Pulmonary artery endothelial cell (primary cell): ENCODE measurements at regions not wholly inside any gene's neighbourhood (a gene's known extent, or its start where the extent isn't known, plus 50 kb on each side); places are given as distances from the start of the nearest gene placed in this dataset.
"Not testable (repeated sequence)": the region's sequence is repeated elsewhere in the genome, so short reads cannot be mapped to it uniquely, and the experiment has no call there.

Source experiments
- DNase-seq: peaks from one replicate; pipeline ENCODE4 v3.0.0-alpha.2; 2011; ENCODE audit warnings: low read depth, low spot score

GRCh38 chr5:122599000-122599399 lies 175.9 kb upstream of the SNX2 start:
- DNase-seq = no peak

GRCh38 chr5:122600924-122601323 lies 174.0 kb upstream of the SNX2 start:
- no peak for DNase-seq

- DNase-seq = no peak
Observed at GRCh38 chr5:122602700-122603099, 172.2 kb upstream of the SNX2 start.

- no peak for DNase-seq
Observed at GRCh38 chr5:122605236-122605635, 169.6 kb upstream of the SNX2 start.

- DNase-seq = no peak
Observed at GRCh38 chr5:122607818-122608217, 167.1 kb upstream of the SNX2 start.

GRCh38 chr5:122608222-122608621 lies 166.7 kb upstream of the SNX2 start:
- DNase-seq = no peak

GRCh38 chr5:122611406-122611805 lies 163.5 kb upstream of the SNX2 start:
- no peak for DNase-seq

GRCh38 chr5:122612901-122613300 lies 162.0 kb upstream of the SNX2 start:
- no peak for DNase-seq

GRCh38 chr5:122615146-122615545 lies 159.7 kb upstream of the SNX2 start:
- no peak for DNase-seq

GRCh38 chr5:122615832-122616231 lies 159.0 kb upstream of the SNX2 start:
- no peak for DNase-seq

GRCh38 chr5:122618046-122618445 lies 156.8 kb upstream of the SNX2 start:
- DNase-seq = not testable (repeated sequence)

- not testable (repeated sequence) for DNase-seq
Observed at GRCh38 chr5:122620768-122621167, 154.1 kb upstream of the SNX2 start.

GRCh38 chr5:122628714-122629113 lies 146.2 kb upstream of the SNX2 start:
- not testable (repeated sequence) for DNase-seq

GRCh38 chr5:122629121-122629677 lies 145.7 kb upstream of the SNX2 start:
- no peak for DNase-seq

GRCh38 chr5:122638581-122638980 lies 136.3 kb upstream of the SNX2 start:
- DNase-seq = no peak

GRCh38 chr5:122639033-122639432 lies 135.8 kb upstream of the SNX2 start:
- no peak for DNase-seq

- DNase-seq = no peak
Observed at GRCh38 chr5:122639864-122640263, 135.0 kb upstream of the SNX2 start.

- DNase-seq = no peak
Observed at GRCh38 chr5:122649080-122649479, 125.8 kb upstream of the SNX2 start.

GRCh38 chr5:122653087-122654017 lies 121.5 kb upstream of the SNX2 start:
- DNase-seq = no peak

GRCh38 chr5:122656160-122656559 lies 118.7 kb upstream of the SNX2 start:
- no peak for DNase-seq

- DNase-seq = no peak
Observed at GRCh38 chr5:122656577-122656976, 118.3 kb upstream of the SNX2 start.

- DNase-seq = no peak
Observed at GRCh38 chr5:122661496-122662180, 113.2 kb upstream of the SNX2 start.
